Endothelial cell of umbilical vein (primary cell): ENCODE measurements at regions not wholly inside any gene's neighbourhood (a gene's known extent, or its start where the extent isn't known, plus 50 kb on each side); places are given as distances from the start of the nearest gene placed in this dataset.

Experiments
- BruUV-seq: library from RNA; stranded (reverse); fragments of 400-500 nt; replicated peaks from 2 replicates; lab custom pipeline; 2021; lab: Mats Ljungman, UMichigan
- CTCF ChIA-PET: fragments of 300-600, 350-600 bp; sonication (Branson Sonifier 250); formaldehyde crosslinking; loops from one replicate; lab custom pipeline; 2021; ENCODE audit warnings: antibody characterized with exemption, inconsistent platforms; lab: Charles Lee
- POLR2A ChIA-PET: fragments of 300-600, 350-600 bp; sonication (Branson Sonifier 250); formaldehyde crosslinking; loops from one replicate; lab custom pipeline; 2021; ENCODE audit warnings: antibody characterized with exemption, inconsistent platforms; lab: Charles Lee
- DNase-seq: peaks from one replicate; pipeline ENCODE4 v3.0.0-alpha.2; 2011; ENCODE audit warnings: low read depth, low spot score
- FAIRE-seq: peaks from 2 replicates; lab custom pipeline; 2011; peaks lifted over from hg19 to GRCh38; lab: Jason Lieb, UNC
- H2AFZ ChIP-seq: 2 replicates; pipeline ENCODE4 v1.6.0; 2012; ENCODE audit warnings: low read depth, low read length, control low read depth, inconsistent platforms
- H3K27ac ChIP-seq: 2 replicates; pipeline ENCODE4 v1.5.1; 2011; ENCODE audit warnings: low read depth, mild to moderate bottlenecking, control low read depth, low read length, moderate library complexity; ENCODE audit not compliant: insufficient read depth
- H3K27me3 ChIP-seq, 2 experiments: 2 replicates each; pipeline versions ENCODE4 v1.6.0 to v1.6.1; 2011; ENCODE audit warnings: low read length in 2 of 2, mixed read lengths in 1 of 2; ENCODE audit not compliant: control insufficient read depth in 2 of 2, insufficient read depth in 2 of 2
- H3K36me3 ChIP-seq, 2 experiments: 2 replicates in 1 of 2; 3 replicates in 1 of 2; pipeline ENCODE4 v1.5.1; 2011; ENCODE audit warnings: low read length in 2 of 2, mild to moderate bottlenecking in 1 of 2, moderate library complexity in 1 of 2; ENCODE audit not compliant: control insufficient read depth in 2 of 2, insufficient read depth in 2 of 2; ENCODE audit errors: extremely low read depth in 1 of 2
- H3K4me1 ChIP-seq: 3 replicates; pipeline ENCODE4 v1.5.1; 2011; ENCODE audit warnings: mild to moderate bottlenecking, low read length; ENCODE audit not compliant: control insufficient read depth, insufficient read depth; ENCODE audit errors: extremely low read depth
- H3K4me2 ChIP-seq: 2 replicates; pipeline ENCODE4 v1.6.1; 2011; ENCODE audit warnings: low read length, control low read depth, mixed read lengths; ENCODE audit not compliant: insufficient read depth
- H3K4me3 ChIP-seq, 3 experiments: fragments of 200-600 bp in 1 of 3; sonication (generic), shearing (Covaris generic) in 1 of 3; replicated peaks in 1 of 3; 2 replicates each; pipeline ENCODE4 v1.5.1; 2011 to 2016; ENCODE audit warnings: control low read depth in 3 of 3, low read length in 3 of 3, mild to moderate bottlenecking in 2 of 3, inconsistent platforms in 1 of 3, low read depth in 1 of 3, moderate library complexity in 1 of 3; ENCODE audit not compliant: insufficient read depth in 1 of 3
- H3K79me2 ChIP-seq: 2 replicates; pipeline ENCODE4 v1.6.0; 2012; ENCODE audit warnings: low read length, inconsistent platforms; ENCODE audit not compliant: control insufficient read depth, insufficient read depth
- H3K9ac ChIP-seq: replicated peaks from 2 replicates; pipeline ENCODE3; 2011; ENCODE audit warnings: low read length, control low read depth; ENCODE audit not compliant: insufficient read depth; ENCODE audit errors: extremely low read depth
- H3K9me1 ChIP-seq: replicated peaks from 3 replicates; pipeline ENCODE4 v1.6.0; 2011; ENCODE audit warnings: mild to moderate bottlenecking, low read length; ENCODE audit not compliant: control insufficient read depth, insufficient read depth; ENCODE audit errors: extremely low read depth
- H3K9me3 ChIP-seq: replicated peaks from 2 replicates; pipeline ENCODE4 v1.5.1; 2012; ENCODE audit warnings: low read length, inconsistent platforms; ENCODE audit not compliant: control insufficient read depth, insufficient read depth
- H4K20me1 ChIP-seq: replicated peaks from 2 replicates; pipeline ENCODE3; 2011; ENCODE audit warnings: mild to moderate bottlenecking, low read length; ENCODE audit not compliant: control insufficient read depth, insufficient read depth; ENCODE audit errors: extremely low read depth
- EZH2 ChIP-seq: IDR thresholded peaks from 2 replicates; pipeline ENCODE4 v1.6.1; 2012; ENCODE audit warnings: borderline replicate concordance, low read depth, mild to moderate bottlenecking, moderate library complexity, low read length, inconsistent platforms; ENCODE audit not compliant: severe bottlenecking
- FOS ChIP-seq: IDR thresholded peaks from 2 replicates; pipeline ENCODE4 v1.6.1; 2011; ENCODE audit warnings: mild to moderate bottlenecking, low read length, moderate library complexity, borderline replicate concordance; ENCODE audit not compliant: insufficient read depth
- GATA2 ChIP-seq: IDR thresholded peaks from 2 replicates; pipeline ENCODE4 v1.7.0; 2011; ENCODE audit warnings: low read depth, mild to moderate bottlenecking, moderate library complexity, mixed read lengths, low read length; ENCODE audit not compliant: insufficient read length, insufficient read depth
- JUN ChIP-seq: IDR thresholded peaks from 2 replicates; pipeline ENCODE4 v1.6.1; 2011; ENCODE audit warnings: borderline replicate concordance, low read depth; ENCODE audit not compliant: insufficient read length, insufficient read depth
- MYC ChIP-seq: IDR thresholded peaks from one replicate; pipeline ENCODE4 v1.6.1; 2011; ENCODE audit warnings: mild to moderate bottlenecking, low read depth, low read length
- POLR2A ChIP-seq: IDR thresholded peaks from 2 replicates; pipeline ENCODE4 v1.6.1; 2012; ENCODE audit warnings: low read depth, mild to moderate bottlenecking, control low read depth, low read length
- POLR2AphosphoS5 ChIP-seq: IDR thresholded peaks from 2 replicates; pipeline ENCODE4 v1.6.1; 2012; ENCODE audit warnings: low read depth, mild to moderate bottlenecking, control low read depth, low read length, moderate library complexity; ENCODE audit not compliant: insufficient read depth
- dilution Hi-C: fragments of 300-500 bp; cut with MboI; formaldehyde crosslinking; loops from one replicate; pipeline ENCODE4 v1.15.0; 2019; ENCODE audit warnings: low sequenced_read_pairs; ENCODE audit not compliant: extremely low pct_ligation_motif_present
- intact Hi-C: fragments of 100-400 bp; cut with micrococcal nuclease; formaldehyde crosslinking; loops from one replicate; pipeline ENCODE4 v1.10.0; 2022
- TF ChIP-seq, protein P1 (sequence below): IDR thresholded peaks from 2 replicates; pipeline ENCODE4 v1.6.1; 2011; ENCODE audit not compliant: insufficient read depth, insufficient read length
- TF ChIP-seq, protein P2 (sequence below), 2 donors: IDR thresholded peaks; 1 replicate in 1 of 2; 2 replicates in 1 of 2; pipeline ENCODE4 v1.5.1; 2011; ENCODE audit warnings: low read length in 2 of 2, mild to moderate bottlenecking in 2 of 2, moderate library complexity in 2 of 2, control low read depth in 1 of 2, inconsistent platforms in 1 of 2, low read depth in 1 of 2; ENCODE audit not compliant: insufficient read depth in 1 of 2; ENCODE audit errors: extremely low read depth in 1 of 2

DNA sequence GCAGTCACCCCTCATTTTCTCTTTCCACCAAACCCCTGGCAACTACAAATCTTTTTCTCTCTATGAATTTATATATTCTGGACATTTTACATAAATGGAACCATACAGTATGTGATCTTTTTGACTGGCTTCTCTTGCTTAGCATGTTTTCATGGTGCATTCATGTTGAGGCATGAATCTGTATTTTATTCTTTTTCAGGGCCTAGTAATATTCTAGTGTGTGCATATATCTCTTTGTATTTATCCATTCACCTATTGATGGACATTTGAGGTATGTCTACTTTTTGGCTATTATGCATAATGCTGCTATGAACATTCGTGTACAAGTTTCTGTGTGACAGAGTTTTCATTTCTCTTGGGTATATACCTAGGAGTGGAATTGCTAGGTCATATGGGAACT, 78.2 kb downstream of the HACD1 start:
- Histone ChIP-seq H3K36me3 (no peaks in the 10 kb centered on the region), H3K27me3 (no peaks in the 10 kb centered on the region), H3K9me3 (no peaks in the 10 kb centered on the region), H3K9me1 (no peaks in the 10 kb centered on the region), H3K4me2 (no peak overlapping the region), H3K4me3 (no peak overlapping the region), H4K20me1 (no peaks in the 10 kb centered on the region), H3K79me2 (no peaks in the 10 kb centered on the region), H2AFZ (no peak overlapping the region), H3K9ac (no peak overlapping the region), H3K27ac (no peak overlapping the region), H3K4me1 (no peaks in the 10 kb centered on the region)
- intact Hi-C loops, result no loop called here
- TF ChIP-seq, protein P1, sequence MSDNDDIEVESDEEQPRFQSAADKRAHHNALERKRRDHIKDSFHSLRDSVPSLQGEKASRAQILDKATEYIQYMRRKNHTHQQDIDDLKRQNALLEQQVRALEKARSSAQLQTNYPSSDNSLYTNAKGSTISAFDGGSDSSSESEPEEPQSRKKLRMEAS, result no peak
- TF ChIP-seq EZH2, result no peak
- DNase-seq (no peak), FAIRE-seq (no peak)
- BruUV-seq, result no TSS peak
- CTCF ChIA-PET, result no interaction called here
- POLR2A ChIA-PET, result no interaction called here
- dilution Hi-C loops, result no loop called here

DNA sequence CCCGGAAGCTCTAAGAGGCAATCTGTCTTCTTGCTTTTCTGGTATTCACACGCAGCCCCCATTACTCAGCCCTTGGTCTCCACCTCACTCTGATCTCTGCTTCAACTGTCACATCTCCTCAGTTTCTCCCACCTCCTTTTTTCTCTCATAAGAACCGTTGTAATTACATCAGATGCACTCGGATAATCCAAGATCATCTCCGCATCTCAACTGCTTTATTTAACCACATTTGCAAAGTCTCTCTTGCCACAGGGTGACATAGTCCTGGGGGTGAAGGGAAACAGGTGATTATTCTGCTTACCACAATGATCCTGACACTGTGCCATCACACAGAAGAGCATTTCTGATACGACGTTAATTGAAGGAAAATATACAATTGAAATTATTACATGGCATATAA, 79.9 kb downstream of the HACD1 start:
- dilution Hi-C loops, result no loop called here
- Histone ChIP-seq H2AFZ (no peak overlapping the region), H4K20me1 (no peaks in the 10 kb centered on the region), H3K4me3 (no peak overlapping the region), H3K4me2 (no peak overlapping the region), H3K9ac (no peak overlapping the region), H3K9me1 (no peaks in the 10 kb centered on the region), H3K9me3 (no peaks in the 10 kb centered on the region), H3K36me3 (no peaks in the 10 kb centered on the region), H3K27me3 (no peaks in the 10 kb centered on the region), H3K4me1 (no peaks in the 10 kb centered on the region), H3K27ac (no peak overlapping the region), H3K79me2 (no peaks in the 10 kb centered on the region)
- intact Hi-C loops, result no loop called here
- no TSS peak for BruUV-seq
- POLR2A ChIA-PET, result no interaction called here
- FAIRE-seq (no peak), DNase-seq (no peak)
- TF ChIP-seq GATA2 (no peak), POLR2A (no peak), FOS (no peak), JUN (no peak), MYC (no peak), POLR2AphosphoS5 (no peak), EZH2 (no peak)
- TF ChIP-seq, protein P2, sequence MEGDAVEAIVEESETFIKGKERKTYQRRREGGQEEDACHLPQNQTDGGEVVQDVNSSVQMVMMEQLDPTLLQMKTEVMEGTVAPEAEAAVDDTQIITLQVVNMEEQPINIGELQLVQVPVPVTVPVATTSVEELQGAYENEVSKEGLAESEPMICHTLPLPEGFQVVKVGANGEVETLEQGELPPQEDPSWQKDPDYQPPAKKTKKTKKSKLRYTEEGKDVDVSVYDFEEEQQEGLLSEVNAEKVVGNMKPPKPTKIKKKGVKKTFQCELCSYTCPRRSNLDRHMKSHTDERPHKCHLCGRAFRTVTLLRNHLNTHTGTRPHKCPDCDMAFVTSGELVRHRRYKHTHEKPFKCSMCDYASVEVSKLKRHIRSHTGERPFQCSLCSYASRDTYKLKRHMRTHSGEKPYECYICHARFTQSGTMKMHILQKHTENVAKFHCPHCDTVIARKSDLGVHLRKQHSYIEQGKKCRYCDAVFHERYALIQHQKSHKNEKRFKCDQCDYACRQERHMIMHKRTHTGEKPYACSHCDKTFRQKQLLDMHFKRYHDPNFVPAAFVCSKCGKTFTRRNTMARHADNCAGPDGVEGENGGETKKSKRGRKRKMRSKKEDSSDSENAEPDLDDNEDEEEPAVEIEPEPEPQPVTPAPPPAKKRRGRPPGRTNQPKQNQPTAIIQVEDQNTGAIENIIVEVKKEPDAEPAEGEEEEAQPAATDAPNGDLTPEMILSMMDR (IDR thresholded peaks at IDR 0.05; ENCODE audit: extremely low read depth in 1 of 2, insufficient read depth in 1 of 2, low read depth in 1 of 2, low read length in 2 of 2), result no peak
- TF ChIP-seq, protein P1, result no peak
- CTCF ChIA-PET, result interaction anchor here (1.7 kb wide), 1 partner anchor 25 kb away, joined by 3 read pairs; no protein-coding TSS in a partner anchor
